Uterus (tissue), 3 donors: ENCODE measurements at regions not wholly inside any gene's neighbourhood (a gene's known extent, or its start where the extent isn't known, plus 50 kb on each side); places are given as distances from the start of the nearest gene placed in this dataset.

Experiments used
- DNase-seq, 2 donors: peaks; one replicate each; pipeline ENCODE4 v3.0.0-alpha.2; 2019 to 2020
- H3K27ac ChIP-seq, 2 donors: fragments of 200-600 bp; sonication (generic); 1 replicate in 1 of 2; 2 replicates in 1 of 2; pipeline ENCODE4 v1.5.1; 2016 to 2018
- H3K27me3 ChIP-seq, 2 donors: fragments of 200-600 bp; sonication (generic); one replicate each; pipeline ENCODE4 v1.5.1; 2018 to 2019; ENCODE audit warnings: control low read depth in 1 of 2
- H3K36me3 ChIP-seq, 2 donors: fragments of 200-600 bp; sonication (generic); one replicate each; pipeline ENCODE4 v1.5.1; 2019; ENCODE audit warnings: control low read depth in 1 of 2
- H3K4me1 ChIP-seq, 2 donors: fragments of 200-600 bp; sonication (generic); one replicate each; pipeline ENCODE4 v1.5.1; 2018 to 2019; ENCODE audit warnings: control low read depth in 1 of 2
- H3K4me3 ChIP-seq, 2 donors: fragments of 200-600 bp; sonication (generic); 1 replicate in 1 of 2; 2 replicates in 1 of 2; pipeline ENCODE4 v1.5.1; 2018 to 2019; ENCODE audit warnings: mild to moderate bottlenecking in 1 of 2
- H3K9me3 ChIP-seq, 2 donors: fragments of 200-600 bp; sonication (generic); one replicate each; pipeline ENCODE4 v1.5.1; 2019; ENCODE audit warnings: control low read depth in 1 of 2
- POLR2A ChIP-seq, 2 donors: fragments of 450-650 bp; IDR thresholded peaks; one replicate each; pipeline ENCODE4 v1.6.1; 2016; ENCODE audit warnings: antibody characterized with exemption in 2 of 2, mild to moderate bottlenecking in 1 of 2, moderate library complexity in 1 of 2
- intact Hi-C: fragments of 100-400 bp; cut with DNase I; formaldehyde crosslinking; loops from one replicate; pipeline ENCODE4 v1.15.1; 2023; ENCODE audit warnings: low total_unique reads
- TF ChIP-seq, protein P1 (sequence below), 4 experiments: fragments of 200-600 bp in 2 of 4; fragments of 450-650 bp in 2 of 4; sonication (generic) in 2 of 4; IDR thresholded peaks; one replicate each; pipeline ENCODE4 v1.5.1; 2016 to 2019; ENCODE audit warnings: antibody characterized with exemption in 4 of 4, mild to moderate bottlenecking in 2 of 4, moderate library complexity in 1 of 4
- donor health status: DM: yes; HTN: yes; CAD: no.

GRCh38 chr2:239462191-239462515 is 61.3 kb upstream of the HDAC4 start:
- Histone ChIP-seq H3K4me1 (no peaks in the 10 kb centered on the region), H3K36me3 (no peaks in the 10 kb centered on the region), H3K27me3 (no peaks in the 10 kb centered on the region), H3K4me3 (no peak overlapping the region), H3K27ac (no peak overlapping the region), H3K9me3 (no peaks in the 10 kb centered on the region)
- no peak for DNase-seq
- TF ChIP-seq POLR2A (IDR thresholded peaks at IDR 0.05): no peak
- TF ChIP-seq, protein P1, sequence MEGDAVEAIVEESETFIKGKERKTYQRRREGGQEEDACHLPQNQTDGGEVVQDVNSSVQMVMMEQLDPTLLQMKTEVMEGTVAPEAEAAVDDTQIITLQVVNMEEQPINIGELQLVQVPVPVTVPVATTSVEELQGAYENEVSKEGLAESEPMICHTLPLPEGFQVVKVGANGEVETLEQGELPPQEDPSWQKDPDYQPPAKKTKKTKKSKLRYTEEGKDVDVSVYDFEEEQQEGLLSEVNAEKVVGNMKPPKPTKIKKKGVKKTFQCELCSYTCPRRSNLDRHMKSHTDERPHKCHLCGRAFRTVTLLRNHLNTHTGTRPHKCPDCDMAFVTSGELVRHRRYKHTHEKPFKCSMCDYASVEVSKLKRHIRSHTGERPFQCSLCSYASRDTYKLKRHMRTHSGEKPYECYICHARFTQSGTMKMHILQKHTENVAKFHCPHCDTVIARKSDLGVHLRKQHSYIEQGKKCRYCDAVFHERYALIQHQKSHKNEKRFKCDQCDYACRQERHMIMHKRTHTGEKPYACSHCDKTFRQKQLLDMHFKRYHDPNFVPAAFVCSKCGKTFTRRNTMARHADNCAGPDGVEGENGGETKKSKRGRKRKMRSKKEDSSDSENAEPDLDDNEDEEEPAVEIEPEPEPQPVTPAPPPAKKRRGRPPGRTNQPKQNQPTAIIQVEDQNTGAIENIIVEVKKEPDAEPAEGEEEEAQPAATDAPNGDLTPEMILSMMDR (IDR thresholded peaks at IDR 0.05): no peak
- intact Hi-C loops: no loop called here

GRCh38 chr2:239461291-239462190 is 60.7 kb upstream of the HDAC4 start:
- intact Hi-C loops: no loop called here
- Histone ChIP-seq H3K9me3 (no peaks in the 10 kb centered on the region), H3K4me3 (no peak overlapping the region), H3K27me3 (no peaks in the 10 kb centered on the region), H3K36me3 (no peaks in the 10 kb centered on the region), H3K27ac (no peak overlapping the region), H3K4me1 (no peaks in the 10 kb centered on the region)
- DNase-seq: no peak
- no peak for TF ChIP-seq POLR2A (IDR thresholded peaks at IDR 0.05)
- TF ChIP-seq, protein P1 (IDR thresholded peaks at IDR 0.05): no peak

DNA sequence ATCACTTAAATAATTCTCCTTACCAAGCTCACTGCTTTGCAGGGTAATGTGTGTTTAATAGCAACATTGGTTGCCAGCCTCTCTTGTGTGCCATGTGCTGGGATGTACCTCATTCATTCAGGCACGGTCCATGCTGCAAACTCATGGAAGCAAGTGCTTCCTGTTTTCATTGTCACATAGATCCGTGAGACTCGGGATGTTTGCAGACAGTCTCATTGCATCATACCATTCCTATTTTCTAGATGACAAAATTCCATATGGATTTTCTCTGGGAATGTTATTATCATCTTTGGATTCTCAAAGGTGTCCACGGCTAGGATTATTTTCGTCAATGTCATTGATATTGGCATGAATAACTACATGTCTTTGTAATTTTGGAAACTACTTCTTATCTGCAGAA is 60.0 kb upstream of the HDAC4 start:
- Histone ChIP-seq H3K9me3 (no peaks in the 10 kb centered on the region), H3K4me1 (no peaks in the 10 kb centered on the region), H3K27me3 (no peaks in the 10 kb centered on the region), H3K36me3 (no peaks in the 10 kb centered on the region), H3K27ac (no peak overlapping the region), H3K4me3 (no peak overlapping the region)
- DNase-seq: no peak
- intact Hi-C loops: no loop called here
- TF ChIP-seq POLR2A (IDR thresholded peaks at IDR 0.05): no peak
- TF ChIP-seq, protein P1 (IDR thresholded peaks at IDR 0.05): no peak

- Histone ChIP-seq H3K4me3 (no peak overlapping the region), H3K27me3 (no peaks in the 10 kb centered on the region), H3K4me1 (no peaks in the 10 kb centered on the region), H3K9me3 (no peaks in the 10 kb centered on the region), H3K27ac (no peak overlapping the region), H3K36me3 (no peaks in the 10 kb centered on the region)
- no peak for DNase-seq
- intact Hi-C loops: no loop called here
- no peak for TF ChIP-seq POLR2A (IDR thresholded peaks at IDR 0.05)
- TF ChIP-seq, protein P1 (IDR thresholded peaks at IDR 0.05): no peak
These were observed 58.8 kb upstream of the HDAC4 start for GRCh38 chr2:239459606-239460005.

DNA sequence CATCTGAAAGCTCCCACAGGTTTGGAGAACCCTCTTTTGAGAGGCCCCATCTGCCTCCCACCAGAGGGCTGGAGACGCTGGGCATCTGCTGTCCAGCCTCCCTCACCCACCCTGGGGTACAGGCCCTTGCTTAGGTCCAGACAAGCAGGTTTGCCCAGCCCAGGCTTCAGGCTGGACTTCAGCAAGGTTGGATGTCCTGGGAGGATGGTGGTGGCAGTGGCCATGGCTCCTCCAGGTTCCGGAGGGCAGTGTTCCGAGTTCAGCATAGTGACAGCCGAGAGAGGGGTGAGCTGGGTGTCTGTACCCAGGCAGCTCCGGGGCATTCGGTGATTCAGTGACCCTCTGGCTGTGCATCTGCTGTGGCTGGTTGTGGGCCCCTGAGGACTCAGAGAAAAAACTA is 58.2 kb upstream of the HDAC4 start:
- Histone ChIP-seq H3K4me3 (no peak overlapping the region), H3K27me3 (no peaks in the 10 kb centered on the region), H3K4me1 (no peaks in the 10 kb centered on the region), H3K36me3 (no peaks in the 10 kb centered on the region), H3K9me3 (no peaks in the 10 kb centered on the region), H3K27ac (no peak overlapping the region)
- no peak for TF ChIP-seq POLR2A (IDR thresholded peaks at IDR 0.05)
- TF ChIP-seq, protein P1 (IDR thresholded peaks at IDR 0.05): no peak
- DNase-seq: no peak
- intact Hi-C loops: no loop called here
